Breast epithelium (tissue), 4 donors: ENCODE measurements at regions not wholly inside any gene's neighbourhood (a gene's known extent, or its start where the extent isn't known, plus 50 kb on each side); places are given as distances from the start of the nearest gene placed in this dataset.

ENCODE experiments used
- DNase-seq, 2 donors: peaks; one replicate each; pipeline ENCODE4 v3.0.0-alpha.2; 2019; ENCODE audit warnings: low spot score in 2 of 2
- H3K27ac ChIP-seq, 2 donors: fragments of 200-600 bp; sonication (generic) in 1 of 2; one replicate each; pipeline ENCODE4 v1.5.1; 2016 to 2019; ENCODE audit warnings: mild to moderate bottlenecking in 1 of 2
- H3K27me3 ChIP-seq, 2 donors: fragments of 200-600 bp; sonication (generic) in 1 of 2; one replicate each; pipeline versions ENCODE4 v1.5.1 to v1.6.0; 2017 to 2019; ENCODE audit warnings: control low read depth in 1 of 2, mild to moderate bottlenecking in 1 of 2
- H3K36me3 ChIP-seq: fragments of 200-600 bp; one replicate; pipeline ENCODE4 v1.5.1; 2019
- H3K4me1 ChIP-seq, 2 donors: fragments of 200-600 bp; sonication (generic); one replicate each; pipeline ENCODE4 v1.5.1; 2016 to 2019; ENCODE audit warnings: control low read depth in 1 of 2
- H3K4me3 ChIP-seq, 3 donors: fragments of 200-600 bp; sonication (generic); 1 replicate in 2 of 3; 2 replicates in 1 of 3; pipeline ENCODE4 v1.5.1; 2016 to 2019; ENCODE audit warnings: mild to moderate bottlenecking in 3 of 3, moderate library complexity in 2 of 3
- H3K9me3 ChIP-seq, 2 donors: fragments of 200-600 bp; sonication (generic) in 1 of 2; one replicate each; pipeline ENCODE4 v1.5.1; 2016 to 2019; ENCODE audit warnings: control low read depth in 1 of 2
- POLR2A ChIP-seq: fragments of 450-650 bp; IDR thresholded peaks from one replicate; pipeline ENCODE4 v1.6.1; 2016; ENCODE audit warnings: antibody characterized with exemption, mild to moderate bottlenecking, moderate library complexity
- POLR2AphosphoS5 ChIP-seq, 3 donors: sonication (generic); formaldehyde crosslinking; IDR thresholded peaks; one replicate each; pipeline ENCODE4 v1.6.1; 2017; ENCODE audit warnings: antibody characterized with exemption in 3 of 3
- intact Hi-C: fragments of 100-400 bp; cut with DNase I; formaldehyde crosslinking; loops from one replicate; pipeline ENCODE4 v1.15.1; 2023; ENCODE audit warnings: low total_unique reads
- TF ChIP-seq, protein P1 (sequence below), 3 donors: fragments of 450-650 bp; IDR thresholded peaks; one replicate each; pipeline ENCODE4 v1.5.1; 2016 to 2017; ENCODE audit warnings: antibody characterized with exemption in 3 of 3, mild to moderate bottlenecking in 3 of 3, moderate library complexity in 3 of 3

DNA sequence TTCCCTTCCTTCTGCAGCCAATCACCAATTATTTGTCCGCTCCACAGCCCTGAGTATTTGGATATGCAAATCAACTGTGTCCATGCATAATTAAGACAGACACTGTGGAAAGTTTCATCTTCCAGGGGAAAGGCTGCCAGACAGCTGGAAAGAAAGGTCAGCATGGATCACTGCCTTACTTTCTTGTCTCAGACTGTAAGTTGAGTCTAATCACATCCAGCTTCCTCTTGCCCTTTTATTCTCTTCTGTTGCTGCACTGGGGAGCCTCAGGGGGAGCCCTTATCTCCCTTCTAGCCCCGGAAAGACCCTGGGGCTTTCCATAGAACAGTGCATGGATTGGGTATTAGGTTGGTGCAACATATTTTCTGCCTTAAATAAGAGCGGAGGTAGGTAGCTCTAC, 182.9 kb downstream of the OMA1 start:
- no peak for TF ChIP-seq POLR2AphosphoS5 (IDR thresholded peaks at IDR 0.05)
- no peak for TF ChIP-seq POLR2A
- TF ChIP-seq, protein P1, sequence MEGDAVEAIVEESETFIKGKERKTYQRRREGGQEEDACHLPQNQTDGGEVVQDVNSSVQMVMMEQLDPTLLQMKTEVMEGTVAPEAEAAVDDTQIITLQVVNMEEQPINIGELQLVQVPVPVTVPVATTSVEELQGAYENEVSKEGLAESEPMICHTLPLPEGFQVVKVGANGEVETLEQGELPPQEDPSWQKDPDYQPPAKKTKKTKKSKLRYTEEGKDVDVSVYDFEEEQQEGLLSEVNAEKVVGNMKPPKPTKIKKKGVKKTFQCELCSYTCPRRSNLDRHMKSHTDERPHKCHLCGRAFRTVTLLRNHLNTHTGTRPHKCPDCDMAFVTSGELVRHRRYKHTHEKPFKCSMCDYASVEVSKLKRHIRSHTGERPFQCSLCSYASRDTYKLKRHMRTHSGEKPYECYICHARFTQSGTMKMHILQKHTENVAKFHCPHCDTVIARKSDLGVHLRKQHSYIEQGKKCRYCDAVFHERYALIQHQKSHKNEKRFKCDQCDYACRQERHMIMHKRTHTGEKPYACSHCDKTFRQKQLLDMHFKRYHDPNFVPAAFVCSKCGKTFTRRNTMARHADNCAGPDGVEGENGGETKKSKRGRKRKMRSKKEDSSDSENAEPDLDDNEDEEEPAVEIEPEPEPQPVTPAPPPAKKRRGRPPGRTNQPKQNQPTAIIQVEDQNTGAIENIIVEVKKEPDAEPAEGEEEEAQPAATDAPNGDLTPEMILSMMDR (IDR thresholded peaks at IDR 0.05) = no peak
- DNase-seq = no peak
- no peak overlapping the region for H3K4me3 ChIP-seq
- no peaks in the 10 kb centered on the region for H3K27me3 ChIP-seq
- no peaks in the 10 kb centered on the region for H3K4me1 ChIP-seq
- no peaks in the 10 kb centered on the region for H3K9me3 ChIP-seq
- intact Hi-C loops = no loop called here
- no peak overlapping the region for H3K27ac ChIP-seq
- no peaks in the 10 kb centered on the region for H3K36me3 ChIP-seq

DNA sequence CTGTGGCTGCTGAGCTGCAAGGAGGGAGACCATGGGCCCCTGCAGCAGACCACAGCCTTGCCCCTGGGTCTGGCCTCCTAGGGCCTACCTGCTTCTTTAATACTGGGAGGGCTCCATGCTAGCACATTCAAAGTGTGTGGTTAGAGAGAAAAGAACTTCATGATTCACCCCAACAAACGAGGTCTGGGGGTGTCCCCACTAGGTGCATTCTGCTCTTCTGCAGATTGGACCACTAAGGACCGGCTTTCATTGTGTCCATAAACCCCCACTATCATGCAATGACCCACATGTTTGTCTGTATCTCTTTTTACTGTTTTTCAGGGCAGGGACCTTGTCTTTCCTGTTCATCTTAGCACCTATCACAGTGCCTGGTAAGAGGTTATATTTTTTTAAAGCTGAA, 185.4 kb downstream of the OMA1 start:
- TF ChIP-seq POLR2A = no peak
- no peak for TF ChIP-seq POLR2AphosphoS5 (IDR thresholded peaks at IDR 0.05)
- TF ChIP-seq, protein P1 (IDR thresholded peaks at IDR 0.05) = no peak
- H3K27me3 ChIP-seq = no peaks in the 10 kb centered on the region

DNA sequence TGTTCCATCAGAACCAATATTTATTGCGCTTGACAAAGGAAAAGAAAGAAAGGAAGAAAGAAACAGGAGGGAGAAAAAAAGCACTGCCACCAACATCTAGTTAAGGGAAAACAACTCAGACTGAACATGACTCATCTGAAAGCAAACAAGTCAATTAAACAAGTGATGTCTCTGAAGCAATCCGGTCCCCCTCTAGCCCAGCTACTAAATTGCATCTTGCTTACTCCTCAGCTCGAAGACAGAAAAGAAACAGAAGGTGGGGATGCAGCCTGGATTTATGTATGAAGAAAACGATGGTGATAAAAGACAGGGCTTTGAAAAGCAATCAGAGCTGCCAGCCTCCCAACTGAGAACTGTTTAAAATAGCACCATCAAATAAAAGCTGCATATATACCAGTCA, 188.2 kb downstream of the OMA1 start:
- intact Hi-C loops = no loop called here
- no peaks in the 10 kb centered on the region for H3K27me3 ChIP-seq

More for the DNA sequence above, 185.4 kb downstream of the OMA1 start:
- intact Hi-C loops = no loop called here
- Histone ChIP-seq H3K36me3 (no peaks in the 10 kb centered on the region), H3K27ac (no peak overlapping the region), H3K4me1 (no peaks in the 10 kb centered on the region), H3K4me3 (no peak overlapping the region), H3K9me3 (no peaks in the 10 kb centered on the region)
- no peak for DNase-seq

DNA sequence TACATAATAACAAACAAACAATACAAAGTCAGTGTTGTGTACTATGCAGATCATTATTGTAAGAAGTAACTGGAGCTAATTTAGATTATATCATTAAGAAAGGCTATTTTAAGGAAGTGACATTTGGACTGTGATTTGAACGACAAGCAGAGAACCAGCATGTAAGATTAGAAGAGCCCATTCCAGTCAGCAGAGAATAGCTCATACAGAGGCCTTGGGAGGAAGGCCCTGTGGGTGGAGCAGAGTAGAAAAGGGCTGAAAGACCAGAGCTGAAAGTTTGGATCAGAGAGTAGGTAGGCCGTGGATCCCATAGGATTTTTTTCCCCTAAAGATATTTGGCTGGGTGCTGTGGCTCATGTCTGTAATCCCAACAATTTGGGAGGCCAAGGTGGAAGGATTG, 190.1 kb downstream of the OMA1 start:
- no peak for TF ChIP-seq POLR2AphosphoS5 (IDR thresholded peaks at IDR 0.05)
- no peak for TF ChIP-seq POLR2A
- TF ChIP-seq, protein P1 (IDR thresholded peaks at IDR 0.05) = no peak
- H3K4me1 ChIP-seq = no peaks in the 10 kb centered on the region
- no peak overlapping the region for H3K4me3 ChIP-seq
- DNase-seq = no peak
- no peak overlapping the region for H3K27ac ChIP-seq
- no peaks in the 10 kb centered on the region for H3K36me3 ChIP-seq
- H3K27me3 ChIP-seq = no peaks in the 10 kb centered on the region
- no peaks in the 10 kb centered on the region for H3K9me3 ChIP-seq
- intact Hi-C loops = no loop called here

More for the DNA sequence above, 188.2 kb downstream of the OMA1 start:
- H3K9me3 ChIP-seq = no peaks in the 10 kb centered on the region
- H3K4me1 ChIP-seq = no peaks in the 10 kb centered on the region
- no peak for DNase-seq
- TF ChIP-seq POLR2A = no peak
- no peak for TF ChIP-seq POLR2AphosphoS5 (IDR thresholded peaks at IDR 0.05)
- TF ChIP-seq, protein P1 (IDR thresholded peaks at IDR 0.05) = no peak
- H3K4me3 ChIP-seq = no peak overlapping the region
- no peak overlapping the region for H3K27ac ChIP-seq
- no peaks in the 10 kb centered on the region for H3K36me3 ChIP-seq

DNA sequence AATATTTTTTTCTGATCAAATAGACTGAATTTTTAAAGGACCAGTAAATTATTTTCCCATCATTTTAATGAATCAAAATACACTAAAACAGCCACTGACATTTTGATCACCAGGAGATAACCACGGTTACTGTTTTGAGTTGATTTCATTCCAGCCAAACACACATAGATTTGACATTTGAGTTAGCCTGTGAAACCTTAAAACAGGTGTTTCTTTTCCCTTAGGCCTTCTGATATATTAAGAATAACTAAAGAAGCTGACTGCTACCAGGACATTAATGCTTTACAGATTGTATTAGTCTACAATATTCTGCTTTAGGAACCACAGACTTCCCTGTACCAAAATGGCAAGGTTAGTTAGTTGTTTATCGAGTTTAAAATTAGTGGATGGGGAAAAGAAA, 193.4 kb downstream of the OMA1 start:
- Histone ChIP-seq H3K27me3 (no peaks in the 10 kb centered on the region), H3K36me3 (no peaks in the 10 kb centered on the region), H3K9me3 (no peaks in the 10 kb centered on the region), H3K27ac (no peak overlapping the region), H3K4me3 (no peak overlapping the region), H3K4me1 (no peaks in the 10 kb centered on the region)
- TF ChIP-seq POLR2AphosphoS5 (IDR thresholded peaks at IDR 0.05) = no peak
- DNase-seq = no peak
- intact Hi-C loops = no loop called here

DNA sequence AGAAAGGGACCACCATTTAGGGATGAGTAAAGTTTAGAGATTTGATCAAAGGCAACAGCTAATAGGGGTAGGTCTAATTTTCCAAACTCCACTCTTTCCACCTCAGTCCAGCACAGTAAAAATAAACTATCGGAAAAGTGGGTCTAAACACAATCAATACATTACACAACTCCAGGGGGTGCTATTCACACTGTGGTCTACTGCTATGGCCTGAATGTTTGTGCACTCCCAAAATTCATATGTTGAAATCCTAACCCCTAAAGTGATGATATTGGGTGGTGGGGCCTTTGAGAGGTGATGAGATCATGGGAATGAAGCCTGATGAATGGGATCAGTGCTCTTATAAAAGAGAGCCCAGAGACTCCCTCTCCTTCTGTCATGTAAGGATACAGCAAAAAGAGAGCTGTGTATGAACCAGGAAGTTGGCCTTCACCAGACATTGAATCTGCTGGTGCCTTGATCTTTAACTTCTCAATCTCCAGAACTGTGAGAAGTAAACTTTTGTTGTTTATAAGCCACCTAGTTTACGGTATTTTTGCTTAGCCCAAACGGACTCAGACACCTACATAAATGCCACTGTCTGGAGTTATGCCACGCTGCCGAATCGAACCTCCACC, 193.9 kb downstream of the OMA1 start:
- Histone ChIP-seq H3K9me3 (no peaks in the 10 kb centered on the region), H3K27me3 (no peaks in the 10 kb centered on the region), H3K4me3 (no peak overlapping the region), H3K4me1 (no peaks in the 10 kb centered on the region), H3K27ac (no peak overlapping the region), H3K36me3 (no peaks in the 10 kb centered on the region)
- DNase-seq = no peak
- intact Hi-C loops = no loop called here
- TF ChIP-seq POLR2AphosphoS5 (IDR thresholded peaks at IDR 0.05) (no peak), POLR2A (no peak)
- TF ChIP-seq, protein P1 (IDR thresholded peaks at IDR 0.05) = no peak
